ENCODE measurements at regions not wholly inside any gene's neighbourhood (a gene's known extent, or its start where the extent isn't known, plus 50 kb on each side); places are given as distances from the start of the nearest gene placed in this dataset.

DNA sequence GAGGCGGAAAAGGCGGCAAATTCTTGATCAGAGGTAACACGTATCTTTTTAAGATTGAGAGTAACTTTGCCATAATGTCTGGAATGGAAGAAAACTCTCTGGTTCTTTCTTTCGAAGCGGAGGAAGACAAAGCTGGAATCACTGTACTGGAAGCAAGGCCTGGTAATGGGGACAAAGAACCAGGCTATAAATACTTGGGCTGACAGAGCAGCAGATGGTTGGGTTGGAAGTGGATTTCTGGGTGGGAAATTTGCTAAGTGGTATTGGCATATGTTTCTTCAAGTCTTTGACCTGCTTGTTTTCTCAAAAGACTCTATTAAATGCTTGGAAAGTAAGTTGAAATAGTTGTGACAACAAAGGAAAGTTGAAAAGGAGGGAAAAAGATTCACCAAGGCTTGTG, 87.3 kb upstream of the SFMBT2 start:
- TF ChIP-seq EP300 (IDR thresholded peaks at IDR 0.05) (no peak), POLR2A (IDR thresholded peaks at IDR 0.05) (no peak)
